ENCODE measurements at regions not wholly inside any gene's neighbourhood (a gene's known extent, or its start where the extent isn't known, plus 50 kb on each side); places are given as distances from the start of the nearest gene placed in this dataset.
"Not testable (repeated sequence)": the region's sequence is repeated elsewhere in the genome, so short reads cannot be mapped to it uniquely, and the experiment has no call there.

DNA sequence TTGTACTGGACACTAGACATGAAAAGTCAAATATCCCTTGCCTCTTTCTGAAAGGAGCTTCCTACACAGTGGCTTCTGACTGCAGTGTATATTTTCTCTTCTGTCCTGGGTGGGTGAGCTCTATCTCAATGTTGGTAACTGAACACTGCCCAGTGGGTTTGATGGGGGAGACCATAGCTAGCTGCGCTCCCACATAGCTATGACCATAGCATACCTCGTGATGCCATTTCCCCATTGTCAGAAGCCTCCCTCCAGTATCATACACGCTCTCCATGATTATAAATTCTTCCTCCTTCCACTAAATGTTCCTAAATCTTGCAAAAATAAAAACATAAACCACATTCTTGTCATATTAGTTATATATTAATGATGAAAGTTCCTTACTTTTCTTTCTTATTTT lies 2134.7 kb upstream of the DEFB115 start:
- H3K27ac Mint-ChIP-seq = not testable (repeated sequence)
- no CpG with 5 or more reads among the region's 3 CpGs for WGBS (ENCODE audit: extremely low coverage, insufficient read length, low lambda C conversion rate)

More for the DNA sequence above, 2134.7 kb upstream of the DEFB115 start:
- H2BK20ac ChIP-seq (ENCODE audit: low read depth, low read length, poor library complexity, severe bottlenecking); H3K4ac ChIP-seq (ENCODE audit: low read depth, low read length); H4K91ac ChIP-seq (ENCODE audit: insufficient read length, low read depth, low read length); H2BK15ac ChIP-seq (ENCODE audit: low read depth, low read length); H3K27ac ChIP-seq (ENCODE audit: insufficient read length, low read depth, low read length); H3K14ac ChIP-seq (ENCODE audit: insufficient read depth, low read length); H3K79me1 ChIP-seq (ENCODE audit: insufficient read depth, low read depth, low read length, poor library complexity, severe bottlenecking); H4K8ac ChIP-seq (replicated peaks; ENCODE audit: insufficient read length, low read depth, low read length); H3K9ac ChIP-seq (ENCODE audit: extremely low read depth, insufficient read length, low read length); H3K23ac ChIP-seq (ENCODE audit: insufficient read length, low read depth, low read length); H2BK5ac ChIP-seq (ENCODE audit: insufficient read length, low read length); H3K23me2 ChIP-seq (ENCODE audit: insufficient read length, low read depth, low read length, poor library complexity, severe bottlenecking); DNase-seq; H4K5ac ChIP-seq (ENCODE audit: insufficient read length, low read depth, low read length); H3K56ac ChIP-seq (ENCODE audit: insufficient read length, low read depth, low read length); H3K79me2 ChIP-seq (ENCODE audit: insufficient read depth, low read length); H2AK5ac ChIP-seq (ENCODE audit: insufficient read length, low read length); H3K4me2 ChIP-seq (ENCODE audit: insufficient read depth, insufficient read length, low read length); H2AFZ ChIP-seq (ENCODE audit: low read length); H2BK120ac ChIP-seq (ENCODE audit: low read depth, low read length, poor library complexity, severe bottlenecking); H3K27me3 Mint-ChIP-seq (ENCODE audit: low read depth); H3K4me3 Mint-ChIP-seq; H4K20me1 ChIP-seq (ENCODE audit: control insufficient read depth, insufficient read depth, insufficient read length); H2BK12ac ChIP-seq (ENCODE audit: insufficient read length, low read depth, low read length); H3K18ac ChIP-seq (ENCODE audit: insufficient read length, low read depth, low read length); H3K27me3 ChIP-seq (ENCODE audit: insufficient read depth, low read length); H3K4me1 ChIP-seq (ENCODE audit: insufficient read depth, low read length); H3K4me1 Mint-ChIP-seq; H3T11ph ChIP-seq (ENCODE audit: low read length): not testable (repeated sequence)
- Mint-ChIP-seq H3K9me3 (peaks cover 75 to 76% of the 10 kb centered on the region in 2 experiments), H3K36me3 (ENCODE audit: insufficient read depth in 1 of 3, low read depth in 3 of 3) (peaks cover 16 to 42% (median 40%) of the 10 kb centered on the region in 3 experiments)
- H3K9me3 ChIP-seq (ENCODE audit: control insufficient read depth, low read depth, low read length) = peaks cover 64% of the 10 kb centered on the region
